ENCODE measurements at regions not wholly inside any gene's neighbourhood (a gene's known extent, or its start where the extent isn't known, plus 50 kb on each side); places are given as distances from the start of the nearest gene placed in this dataset.
"Not testable (repeated sequence)": the region's sequence is repeated elsewhere in the genome, so short reads cannot be mapped to it uniquely, and the experiment has no call there.

DNA sequence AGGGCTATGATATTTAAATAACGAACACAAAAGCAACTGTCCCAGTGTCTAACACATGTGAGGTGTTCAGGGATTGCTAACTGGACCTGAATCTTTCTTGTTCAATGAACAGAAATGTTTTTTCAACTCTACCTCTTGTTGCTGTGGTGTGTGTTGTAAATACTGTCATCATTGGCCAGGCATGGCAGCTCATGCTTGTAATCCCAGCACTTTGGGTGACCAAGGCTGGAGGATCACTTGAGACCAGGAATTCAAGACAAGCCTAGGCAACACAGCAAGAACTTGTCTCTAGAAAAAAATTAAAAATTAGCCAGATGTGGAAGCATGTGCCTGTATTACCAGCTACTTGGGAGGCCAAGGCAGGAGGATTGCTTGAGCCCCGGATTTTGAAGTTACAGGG is 1250.9 kb downstream of the TYW1 start:
- no peak for ATAC-seq
- intact Hi-C loops (cut with DNase I, micrococcal nuclease): no loop called here
- no peak for DNase-seq

- intact Hi-C loops (cut with DNase I, micrococcal nuclease): no loop called here
Measured at GRCh38 chr7:68248973-68249372, 1252.3 kb downstream of the TYW1 start.

GRCh38 chr7:68249611-68250010 is 1253.0 kb downstream of the TYW1 start:
- intact Hi-C loops (cut with DNase I, micrococcal nuclease): no loop called here
- ATAC-seq (no peak), DNase-seq (no peak)

More at GRCh38 chr7:68248973-68249372, 1252.3 kb downstream of the TYW1 start:
- no peak for DNase-seq
- ATAC-seq: no peak

DNA sequence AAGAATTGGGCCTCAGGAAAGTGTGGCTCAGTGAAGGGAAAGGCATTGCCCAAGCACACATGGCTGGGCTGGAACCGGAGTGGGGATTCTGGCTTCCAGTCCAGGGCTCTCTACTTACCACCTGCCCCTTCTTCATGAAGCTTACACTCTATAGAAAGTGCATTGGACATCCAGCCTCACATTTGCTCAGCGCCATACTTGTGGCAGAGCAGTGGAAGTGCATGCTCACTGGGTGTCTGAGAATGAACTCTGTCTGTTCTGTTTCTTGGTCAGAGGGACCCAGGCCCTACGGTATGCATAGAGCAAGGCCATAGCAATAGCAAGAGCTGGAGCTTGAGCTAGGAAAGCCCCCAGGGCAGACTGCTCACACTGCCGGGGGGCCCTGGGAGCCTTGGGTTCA is 1253.5 kb downstream of the TYW1 start:
- intact Hi-C loops (cut with DNase I, micrococcal nuclease): no loop called here
- DNase-seq: no peak
- ATAC-seq: no peak

DNA sequence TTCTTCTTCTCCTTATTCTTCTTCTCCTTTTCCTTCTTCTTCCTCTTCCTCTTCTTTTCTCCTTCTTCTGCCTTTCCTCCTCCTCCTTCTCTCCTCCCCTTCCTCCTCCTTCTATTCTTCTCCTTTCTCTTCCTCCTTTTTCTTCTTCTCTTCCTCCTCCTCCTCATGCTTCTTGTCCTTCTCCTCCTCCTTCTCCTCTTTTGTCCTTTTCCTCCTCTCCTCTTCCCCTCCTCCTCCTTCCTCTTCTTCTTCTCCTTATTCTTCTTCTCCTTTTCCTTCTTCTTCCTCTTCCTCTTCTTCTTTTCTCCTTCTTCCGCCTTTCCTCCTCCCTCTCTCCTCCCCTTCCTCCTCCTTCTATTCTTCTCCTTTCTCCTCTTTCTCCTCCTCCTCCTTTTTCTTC is 1258.2 kb downstream of the TYW1 start:
- ATAC-seq; DNase-seq; intact Hi-C loops (cut with DNase I, micrococcal nuclease): not testable (repeated sequence)

DNA sequence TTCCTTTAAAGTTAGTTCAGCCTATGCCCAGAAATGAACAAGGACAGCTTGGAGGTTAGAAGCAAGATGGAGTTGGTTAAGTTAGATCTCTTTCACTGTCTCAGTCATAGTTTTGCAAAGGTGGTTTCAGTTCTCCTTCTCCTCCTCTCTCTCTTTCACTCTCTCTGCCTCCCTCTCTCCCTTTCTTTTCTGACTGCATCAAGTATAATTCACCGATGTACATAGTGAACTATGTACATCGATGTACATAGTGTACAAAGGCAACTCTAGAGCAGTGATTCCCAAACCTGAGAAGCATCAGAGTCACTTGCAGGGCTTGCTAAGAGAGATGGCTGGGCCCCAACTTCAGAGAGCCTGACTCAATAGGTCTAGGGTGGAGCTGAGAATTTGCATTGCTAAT is 1259.7 kb downstream of the TYW1 start:
- no peak for ATAC-seq
- DNase-seq: no peak
- intact Hi-C loops (cut with DNase I, micrococcal nuclease): no loop called here

DNA sequence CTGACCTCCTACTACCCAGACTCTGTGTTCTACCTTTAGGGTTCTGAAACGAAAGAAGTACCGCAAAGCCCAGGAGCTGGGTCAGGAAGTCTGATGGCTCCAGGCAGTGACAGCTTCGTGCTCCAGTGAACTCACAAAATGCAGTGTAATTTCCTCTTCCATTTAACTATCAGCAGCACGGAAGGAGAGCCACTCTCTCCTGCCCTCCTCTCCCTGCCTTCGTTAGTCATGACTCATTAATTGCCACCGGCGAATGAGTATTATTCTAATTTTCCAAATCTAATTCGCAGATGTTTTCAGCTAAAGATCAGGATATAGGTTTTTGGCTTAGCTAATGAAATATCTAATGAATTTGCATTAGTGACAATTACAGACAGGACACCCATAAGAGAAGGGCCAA is 1262.0 kb downstream of the TYW1 start:
- ATAC-seq (no peak), DNase-seq (no peak)
- intact Hi-C loops (cut with DNase I, micrococcal nuclease): no loop called here

DNA sequence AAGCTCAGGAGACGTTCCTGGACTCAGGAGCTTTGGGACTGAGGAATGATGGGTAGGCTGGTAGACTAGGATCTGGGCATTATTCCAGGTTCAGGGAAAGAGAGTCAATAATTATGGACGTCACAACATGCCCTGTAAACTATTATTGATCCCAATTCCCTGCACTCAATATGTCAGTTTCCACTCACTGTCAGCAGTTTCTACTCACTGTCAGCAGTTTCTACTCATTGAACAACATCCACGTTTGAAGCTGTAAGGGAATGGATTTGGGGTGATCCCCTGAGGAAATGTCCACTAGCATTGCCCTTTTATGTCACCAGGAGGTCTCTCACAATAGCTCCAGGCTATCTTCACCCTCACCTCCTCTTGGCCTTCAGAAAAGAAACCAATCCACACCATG is 1268.6 kb downstream of the TYW1 start:
- ATAC-seq (no peak), DNase-seq (no peak)
- intact Hi-C loops (cut with DNase I, micrococcal nuclease): no loop called here

DNA sequence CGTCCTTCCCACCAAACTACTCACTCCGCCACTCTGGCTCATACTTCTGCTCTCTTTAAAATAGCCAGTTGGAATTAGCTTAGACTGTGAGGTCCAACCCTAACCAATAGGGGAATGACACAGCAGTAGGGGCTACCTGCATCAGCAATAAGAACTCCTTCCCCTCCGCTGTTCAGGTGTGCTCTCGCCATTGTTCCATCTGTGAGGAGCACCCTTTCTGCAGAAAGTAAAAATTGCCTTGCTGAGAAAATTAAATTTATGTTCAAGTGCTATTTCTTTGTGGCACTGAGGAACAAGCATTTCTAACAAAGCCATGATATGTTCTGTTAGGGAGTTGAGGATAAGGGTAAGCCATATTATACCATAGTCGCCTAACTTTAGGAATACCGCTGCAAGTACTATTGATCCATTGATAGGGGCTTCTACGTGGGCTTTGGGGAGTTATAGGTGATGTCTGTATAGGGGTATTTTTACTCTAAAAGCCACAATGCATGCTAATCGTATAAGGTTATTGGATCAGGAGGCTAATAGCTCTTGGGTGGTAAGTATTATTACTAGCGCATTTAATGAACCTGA is 1269.5 kb downstream of the TYW1 start:
- intact Hi-C loops (cut with DNase I, micrococcal nuclease): no loop called here
- ATAC-seq: no peak
- no peak for DNase-seq

DNA sequence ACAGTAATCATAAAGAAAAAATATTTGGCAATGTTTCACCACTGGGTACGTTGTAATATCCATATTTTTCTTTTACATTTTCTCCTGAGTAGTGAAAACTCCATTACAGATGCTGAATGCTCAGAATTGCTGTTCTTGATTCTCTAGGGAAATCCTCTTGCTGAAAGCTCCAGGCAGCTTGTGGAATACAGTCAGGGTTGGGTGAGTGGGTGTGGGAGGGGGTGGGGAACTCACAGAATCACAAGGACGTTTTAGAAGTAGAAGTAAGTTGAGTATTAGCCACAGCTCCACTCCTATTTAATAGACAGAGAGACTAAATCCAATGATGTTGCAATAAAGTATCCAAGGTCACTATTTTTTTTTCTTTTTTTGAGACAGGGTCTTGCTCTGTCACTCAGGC is 1270.9 kb downstream of the TYW1 start:
- intact Hi-C loops (cut with DNase I, micrococcal nuclease): no loop called here
- DNase-seq (no peak), ATAC-seq (no peak)

DNA sequence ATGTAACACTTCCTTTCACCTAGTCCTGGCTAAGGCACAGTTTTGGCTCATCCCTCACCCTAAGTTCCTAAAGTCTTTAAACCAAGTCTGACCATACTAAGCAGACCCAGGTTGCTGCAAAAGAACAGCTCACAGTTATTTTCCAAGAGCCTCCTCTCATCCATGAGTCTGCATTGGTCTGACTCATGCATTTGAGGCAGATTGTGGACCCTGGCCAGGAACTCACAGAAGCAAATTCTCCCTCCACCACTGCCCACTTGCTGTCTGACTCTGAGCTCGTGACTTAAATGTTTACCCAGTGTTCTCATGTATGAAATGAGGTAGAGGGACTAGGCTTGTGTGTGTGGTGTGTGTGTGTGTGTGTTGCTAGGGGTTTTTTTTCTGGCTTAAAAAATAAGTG is 1272.8 kb downstream of the TYW1 start:
- intact Hi-C loops (cut with DNase I, micrococcal nuclease): no loop called here
- DNase-seq: no peak
- no peak for ATAC-seq

GRCh38 chr7:68272507-68272906 is 1275.9 kb downstream of the TYW1 start:
- DNase-seq: no peak

GRCh38 chr7:68276725-68277124 is 1280.1 kb downstream of the TYW1 start:
- intact Hi-C loops (cut with DNase I, micrococcal nuclease): no loop called here
- no peak for ATAC-seq
- no peak for DNase-seq

More at GRCh38 chr7:68272507-68272906, 1275.9 kb downstream of the TYW1 start:
- no peak for ATAC-seq
- intact Hi-C loops (cut with DNase I, micrococcal nuclease): no loop called here

- intact Hi-C loops (cut with DNase I, micrococcal nuclease): no loop called here
- no peak for DNase-seq
- no peak for ATAC-seq
Measured at GRCh38 chr7:68279827-68280400, 1283.3 kb downstream of the TYW1 start.

- no peak for DNase-seq
- intact Hi-C loops (cut with DNase I, micrococcal nuclease): no loop called here
- no peak for ATAC-seq
Measured at GRCh38 chr7:68280931-68281330, 1284.3 kb downstream of the TYW1 start.

GRCh38 chr7:68288144-68288593 is 1291.5 kb downstream of the TYW1 start:
- DNase-seq (no peak), ATAC-seq (no peak)
- intact Hi-C loops (cut with DNase I, micrococcal nuclease): no loop called here

GRCh38 chr7:68291710-68292109 is 1295.1 kb downstream of the TYW1 start:
- DNase-seq (no peak), ATAC-seq (no peak)
- intact Hi-C loops (cut with DNase I, micrococcal nuclease): no loop called here

DNA sequence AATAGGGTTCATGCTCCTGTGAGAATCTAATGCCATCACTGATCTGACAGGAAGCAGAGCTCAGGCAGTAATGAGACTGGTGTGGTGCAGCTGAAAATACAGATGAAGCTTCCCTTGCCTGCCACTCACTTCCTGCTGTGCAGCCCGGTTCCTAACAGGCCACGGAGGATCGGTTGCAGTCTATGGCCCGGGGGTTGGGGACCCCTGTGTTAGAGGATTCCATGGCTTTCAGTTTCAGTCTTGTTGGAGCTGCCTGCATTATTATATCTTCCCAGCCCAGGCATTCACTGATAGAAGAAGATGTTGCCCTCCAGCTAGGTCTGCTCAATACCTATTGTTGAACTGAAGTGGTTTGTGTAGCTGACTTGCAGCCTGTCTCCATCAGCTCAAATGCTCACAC is 1298.8 kb downstream of the TYW1 start:
- no peak for ATAC-seq
- intact Hi-C loops (cut with DNase I, micrococcal nuclease): no loop called here
- DNase-seq: no peak

- ATAC-seq: no peak
Measured at GRCh38 chr7:68304536-68304935, 1293.7 kb upstream of the AUTS2 start.

GRCh38 chr7:68306692-68307107 is 1291.6 kb upstream of the AUTS2 start:
- intact Hi-C loops (cut with DNase I, micrococcal nuclease): no loop called here
- ATAC-seq (no peak), DNase-seq (no peak)

More at GRCh38 chr7:68304536-68304935, 1293.7 kb upstream of the AUTS2 start:
- intact Hi-C loops (cut with DNase I, micrococcal nuclease): no loop called here
- no peak for DNase-seq

DNA sequence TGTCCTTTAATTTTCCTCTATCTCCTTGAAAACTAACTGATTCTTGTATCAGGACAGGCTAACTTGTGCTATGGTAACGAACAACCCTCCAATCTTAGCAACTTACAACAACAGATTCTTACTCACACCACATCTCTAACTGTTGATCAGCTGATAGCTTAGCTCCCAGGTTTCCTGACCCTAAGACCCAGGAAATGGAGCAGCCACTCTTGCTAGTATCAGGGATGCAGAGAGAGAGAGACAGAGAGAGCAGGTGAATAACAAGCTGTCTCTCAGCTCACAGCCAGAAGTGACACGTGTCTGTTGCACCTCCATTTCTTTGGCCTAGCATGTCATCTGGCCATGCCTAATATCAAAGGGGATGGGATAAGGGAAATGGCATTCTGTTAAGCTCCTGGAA is 1289.0 kb upstream of the AUTS2 start:
- no peak for DNase-seq
- intact Hi-C loops (cut with DNase I, micrococcal nuclease): no loop called here
- no peak for ATAC-seq
